ENCODE measurements at regions not wholly inside any gene's neighbourhood (a gene's known extent, or its start where the extent isn't known, plus 50 kb on each side); places are given as distances from the start of the nearest gene placed in this dataset.

GRCh38 chr5:75964008-75964407 lies 119.2 kb upstream of the SV2C start:
- Histone ChIP-seq H2BK12ac (ENCODE audit: low read depth, low read length) (no peak overlapping the region), H3K36me3 (ENCODE audit: control insufficient read depth in 2 of 4, insufficient read depth in 4 of 4, low read length in 3 of 4) (no peaks in the 10 kb centered on the region; a peak in 1 of 8 replicates), H3K27me3 (replicated peaks in 1 of 4; ENCODE audit: control insufficient read depth in 3 of 4, extremely low read depth in 1 of 4, insufficient read depth in 3 of 4, low read length in 3 of 4) (no peaks in the 10 kb centered on the region), H3K4ac (replicated peaks; ENCODE audit: insufficient read length, low read depth, low read length) (no peak overlapping the region), H3K9ac (replicated peaks in 1 of 4; ENCODE audit: extremely low read depth in 1 of 4, low read depth in 3 of 4, low read length in 3 of 4) (no peak overlapping the region), H4K8ac (ENCODE audit: extremely low read depth, insufficient read depth, low read length) (no peak overlapping the region), H4K5ac (ENCODE audit: insufficient read length, low read depth, low read length) (no peak overlapping the region), H3K4me2 (ENCODE audit: insufficient read depth in 1 of 2, low read depth in 2 of 2, low read length in 2 of 2) (no peak overlapping the region), H3K18ac (ENCODE audit: extremely low read depth, low read length) (no peak overlapping the region), H3K9me3 (ENCODE audit: insufficient read depth in 2 of 2, low read depth in 1 of 2, low read length in 1 of 2) (peaks cover 21% of the 10 kb centered on the region in 2 experiments), H4K91ac (replicated peaks; ENCODE audit: insufficient read length, low read length) (no peak overlapping the region), H3K4me3 (ENCODE audit: extremely low read depth in 1 of 4, insufficient read depth in 2 of 4, low read depth in 3 of 4, low read length in 4 of 4) (no peak overlapping the region), H2BK120ac (replicated peaks; ENCODE audit: low read depth, low read length) (no peak overlapping the region), H3K14ac (ENCODE audit: insufficient read length) (no peak overlapping the region), H2AFZ (ENCODE audit: low read length) (no peak overlapping the region), H3K4me1 (replicated peaks in 1 of 4; ENCODE audit: control insufficient read depth in 3 of 4, insufficient read depth in 4 of 4, low read length in 3 of 4) (no peaks in the 10 kb centered on the region), H3K23me2 (ENCODE audit: low read depth, low read length) (no peaks in the 10 kb centered on the region), H2BK20ac (ENCODE audit: low read length) (no peak overlapping the region), H3K79me2 (ENCODE audit: control insufficient read depth in 1 of 2, insufficient read depth in 2 of 2, low read length in 2 of 2) (no peaks in the 10 kb centered on the region), H2BK15ac (ENCODE audit: low read length) (no peak overlapping the region), H3K79me1 (ENCODE audit: low read depth, low read length) (no peaks in the 10 kb centered on the region), H2BK5ac (ENCODE audit: low read depth, low read length) (no peak overlapping the region), H3K56ac (replicated peaks; ENCODE audit: insufficient read length, low read depth, low read length) (no peak overlapping the region), H2AK5ac (ENCODE audit: low read depth, low read length) (no peak overlapping the region), H3K23ac (ENCODE audit: insufficient read length) (no peak overlapping the region), H4K20me1 (replicated peaks in 1 of 2; ENCODE audit: control insufficient read depth in 1 of 2, insufficient read depth in 2 of 2, low read length in 2 of 2) (no peaks in the 10 kb centered on the region), H3K27ac (ENCODE audit: low read depth, low read length) (no peak overlapping the region)
- DNase-seq (ENCODE audit: low read depth in 1 of 2, low spot score in 2 of 2) (no peak), FAIRE-seq (no peak)
- no peak for TF ChIP-seq YY1 (IDR thresholded peaks at IDR 0.05; ENCODE audit: low read depth, low read length)
- TF ChIP-seq RBBP5 (IDR thresholded peaks at IDR 0.05; ENCODE audit: borderline replicate concordance, low read depth, low read length): no peak
- TF ChIP-seq SIX5 (IDR thresholded peaks at IDR 0.05; ENCODE audit: low read depth, low read length): no peak
- no peak for TF ChIP-seq CBX8 (IDR thresholded peaks at IDR 0.05; ENCODE audit: borderline replicate concordance, low read depth, low read length)
- no peak for TF ChIP-seq ASH2L (IDR thresholded peaks at IDR 0.05; ENCODE audit: low read length)
- TF ChIP-seq, protein P1, sequence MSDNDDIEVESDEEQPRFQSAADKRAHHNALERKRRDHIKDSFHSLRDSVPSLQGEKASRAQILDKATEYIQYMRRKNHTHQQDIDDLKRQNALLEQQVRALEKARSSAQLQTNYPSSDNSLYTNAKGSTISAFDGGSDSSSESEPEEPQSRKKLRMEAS (IDR thresholded peaks at IDR 0.05): no peak
- TF ChIP-seq RFX5 (IDR thresholded peaks at IDR 0.05; ENCODE audit: borderline replicate concordance, low read depth, low read length): no peak
- ChIA-PET POLR2A (ENCODE audit: partially characterized antibody) (no interaction called here), CTCF (ENCODE audit: partially characterized antibody) (no interaction called here)
- WGBS, 2 experiments (ENCODE audit: extremely low coverage in 1 of 2, insufficient coverage in 1 of 2, insufficient read length in 1 of 2, insufficient replicate concordance in 2 of 2, low coverage in 1 of 2, low lambda C conversion rate in 2 of 2, missing lambda C conversion rate in 1 of 2): 81% methylated on average over 2 of the region's 2 CpGs; no CpG with 5 or more reads in 1 of the 2 experiments

Data from H1 (cell line).